Testis (tissue), 2 donors: ENCODE measurements at regions not wholly inside any gene's neighbourhood (a gene's known extent, or its start where the extent isn't known, plus 50 kb on each side); places are given as distances from the start of the nearest gene placed in this dataset.

ENCODE experiments used
- CTCF ChIP-seq, 3 experiments: fragments of 450-650 bp in 2 of 3; fragments of 200-600 bp in 1 of 3; sonication (generic) in 1 of 3; IDR thresholded peaks; one replicate each; pipeline ENCODE4 v1.5.1; 2016 to 2019; ENCODE audit warnings: antibody characterized with exemption in 3 of 3, mild to moderate bottlenecking in 2 of 3, moderate library complexity in 1 of 3
- POLR2A ChIP-seq: fragments of 450-650 bp; IDR thresholded peaks from one replicate; pipeline ENCODE4 v1.6.1; 2017; ENCODE audit warnings: antibody characterized with exemption, mild to moderate bottlenecking, moderate library complexity

- TF ChIP-seq CTCF (IDR thresholded peaks at IDR 0.05) (no peak), POLR2A (no peak)
Measured at GRCh38 chr7:1382553-1383397, 76.5 kb downstream of the MICALL2 start.
